HG03139 (cell line): ENCODE measurements at regions not wholly inside any gene's neighbourhood (a gene's known extent, or its start where the extent isn't known, plus 50 kb on each side); places are given as distances from the start of the nearest gene placed in this dataset.
A peak's percentile ranks its signal among the peaks of the same experiment; 100 is the strongest.

Experiments used
- ATAC-seq: cut with Tn5 transposase; IDR thresholded peaks from one replicate; pipeline ENCODE4 v1.9.1; 2021; ENCODE audit not compliant: unreplicated experiment

DNA sequence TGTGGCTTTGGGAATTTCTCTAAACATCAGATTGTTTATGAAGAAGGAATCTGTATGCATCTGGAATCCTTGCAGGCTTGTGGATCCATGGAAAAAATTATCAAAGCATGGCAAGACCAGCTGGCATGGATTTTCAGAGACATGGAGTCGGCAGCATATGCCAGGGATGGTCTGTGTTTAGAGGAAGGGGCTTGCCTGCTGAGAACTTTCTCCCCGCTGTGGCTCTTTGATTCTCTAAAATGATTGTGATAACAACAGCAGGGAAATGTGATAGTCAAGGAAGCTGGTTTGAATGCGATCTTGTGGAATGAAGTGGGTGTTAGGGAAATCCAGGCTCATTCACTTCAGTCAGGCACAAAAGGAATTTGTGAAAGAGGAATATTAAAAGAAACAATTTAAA is 245.7 kb upstream of the THRB start:
- ATAC-seq: no peak

DNA sequence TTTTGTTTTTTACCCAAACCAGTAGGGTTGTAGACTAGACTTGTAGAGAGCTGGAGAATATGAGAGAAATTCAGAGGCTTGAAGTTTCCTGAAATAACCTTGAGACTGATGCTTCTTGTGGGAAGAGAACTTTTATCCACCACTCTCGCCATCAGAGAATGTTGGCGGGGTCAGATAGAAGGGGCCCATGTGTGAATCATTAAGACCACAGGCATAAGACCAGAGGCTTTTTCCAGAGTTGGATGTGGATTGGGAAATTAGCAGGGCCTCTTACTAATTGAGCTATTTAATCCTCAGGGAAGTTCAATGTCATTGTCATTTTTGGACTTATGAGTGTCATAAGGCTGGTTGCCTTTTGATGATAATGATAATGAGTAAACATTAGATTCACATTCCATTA is 246.9 kb upstream of the THRB start:
- ATAC-seq: no peak

DNA sequence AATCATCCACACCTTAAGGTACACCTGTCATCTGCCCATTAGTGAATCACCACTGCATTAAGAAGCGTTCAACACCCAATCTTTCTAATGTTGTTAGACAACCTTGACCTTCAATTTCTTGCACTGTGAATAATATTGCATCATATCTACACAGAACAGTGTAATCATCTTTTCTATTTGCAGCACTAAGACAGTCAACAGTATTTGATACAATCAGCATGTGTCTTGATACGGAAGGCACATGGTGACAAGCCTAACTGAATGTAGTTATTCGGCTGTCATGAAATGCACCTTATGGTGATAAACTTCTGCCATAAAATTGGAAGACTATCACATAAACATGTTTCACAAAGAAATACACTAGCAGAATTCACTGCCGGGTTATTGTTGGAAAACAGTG is 253.9 kb upstream of the THRB start:
- no peak for ATAC-seq

DNA sequence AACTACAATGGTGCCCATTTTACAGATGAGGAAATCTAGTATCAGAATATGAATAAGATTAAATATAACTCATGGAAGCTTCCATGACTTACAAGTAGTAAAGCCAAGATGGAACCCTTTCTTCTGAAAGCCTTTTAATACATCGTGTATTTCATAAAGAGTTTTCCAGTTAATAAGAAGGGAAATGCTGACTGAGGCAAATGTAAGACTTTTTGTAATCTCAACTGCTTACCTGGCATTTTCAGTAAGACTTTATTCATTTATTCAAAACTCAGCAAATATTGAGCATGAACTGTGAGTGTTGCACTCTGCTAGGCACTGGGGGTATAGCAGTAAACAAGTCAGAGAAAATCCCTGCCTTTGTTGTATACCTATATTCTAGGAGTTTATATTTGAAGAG is 256.4 kb upstream of the THRB start:
- no peak for ATAC-seq

DNA sequence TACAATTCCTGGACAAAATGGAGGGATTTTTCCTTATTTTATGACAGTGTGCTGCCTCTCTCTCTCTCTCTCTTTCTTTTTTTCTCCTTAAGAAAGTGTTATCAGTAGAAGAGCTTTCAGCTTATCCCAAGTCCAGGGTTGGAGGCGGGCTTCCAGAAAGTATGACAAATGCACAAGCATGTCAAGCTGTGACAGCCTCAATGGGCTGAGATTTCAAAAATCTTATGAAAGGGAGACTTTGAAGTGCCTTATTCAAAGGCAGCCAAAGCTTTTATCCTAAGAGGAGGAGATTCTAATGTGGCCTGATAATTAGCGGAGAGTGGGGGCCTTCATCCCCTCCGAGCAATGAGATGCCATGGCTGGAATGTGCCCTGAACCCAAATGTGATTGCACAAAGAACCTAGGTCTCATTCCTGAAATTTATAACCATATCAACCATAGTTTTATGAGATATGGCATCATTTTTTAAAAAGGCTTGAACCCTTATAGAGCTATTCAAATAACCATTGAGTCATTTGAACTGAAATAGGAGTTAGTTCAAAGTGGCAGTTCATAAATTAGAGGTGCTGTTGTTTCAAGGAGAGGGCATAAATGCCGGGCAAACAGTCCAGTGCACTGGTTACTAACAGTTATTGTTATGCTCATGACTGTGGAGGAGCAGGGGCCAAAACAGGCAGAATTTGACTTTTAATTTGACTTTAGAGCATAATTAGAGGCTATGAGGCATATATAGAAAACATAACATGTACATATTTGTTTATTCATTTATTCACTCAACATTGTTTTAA is 261.6 kb upstream of the THRB start:
- ATAC-seq: no peak

DNA sequence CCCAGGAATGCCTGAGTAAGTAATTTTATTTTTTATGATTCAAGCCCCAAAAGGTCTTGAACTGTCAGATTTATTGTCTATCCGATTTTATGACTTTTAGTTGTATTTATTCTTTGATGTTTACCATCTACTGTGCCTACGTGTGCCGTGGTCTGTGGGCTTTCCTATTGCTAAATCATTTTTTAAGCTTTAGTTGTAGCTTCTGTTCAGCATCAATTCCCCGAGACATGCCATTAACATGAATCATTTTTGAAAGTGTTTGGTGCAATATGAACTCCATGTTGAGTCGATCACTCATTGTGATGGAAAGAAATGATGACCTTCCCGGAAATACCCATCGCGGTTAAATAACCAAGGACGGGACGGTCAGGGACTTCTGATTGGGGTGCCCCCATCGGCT is 268.7 kb upstream of the THRB start:
- ATAC-seq: no peak

DNA sequence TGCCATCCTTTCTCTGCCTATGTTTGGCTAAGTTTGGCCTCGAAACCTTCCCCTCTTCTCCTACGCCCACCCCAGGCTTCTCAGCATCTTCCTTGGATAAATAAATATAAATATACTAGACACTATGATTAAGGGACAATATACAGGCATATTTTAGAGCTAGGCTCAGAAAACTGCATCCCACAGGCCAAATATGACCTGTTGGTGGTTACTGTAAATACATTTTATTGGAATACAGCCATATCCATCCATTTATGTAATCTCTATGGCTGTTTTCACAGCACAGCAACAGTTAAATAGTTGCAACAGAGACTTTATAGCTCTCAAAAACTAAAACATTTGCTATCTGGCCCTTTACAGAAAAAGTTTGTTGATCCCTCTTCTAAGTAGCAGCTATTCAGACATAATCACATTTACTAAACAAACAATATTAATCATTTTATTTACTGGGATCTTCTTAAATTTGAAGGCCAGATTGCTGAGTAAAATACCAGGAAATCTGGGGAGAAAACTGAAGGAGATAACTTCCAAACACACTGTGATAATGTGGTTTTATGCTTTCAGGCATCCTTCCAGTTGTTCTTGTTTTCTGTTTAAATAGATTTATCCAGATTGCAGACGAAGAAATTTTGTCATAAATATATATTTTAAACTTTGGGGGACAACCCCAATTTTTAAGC is 269.7 kb upstream of the THRB start:
- no peak for ATAC-seq

DNA sequence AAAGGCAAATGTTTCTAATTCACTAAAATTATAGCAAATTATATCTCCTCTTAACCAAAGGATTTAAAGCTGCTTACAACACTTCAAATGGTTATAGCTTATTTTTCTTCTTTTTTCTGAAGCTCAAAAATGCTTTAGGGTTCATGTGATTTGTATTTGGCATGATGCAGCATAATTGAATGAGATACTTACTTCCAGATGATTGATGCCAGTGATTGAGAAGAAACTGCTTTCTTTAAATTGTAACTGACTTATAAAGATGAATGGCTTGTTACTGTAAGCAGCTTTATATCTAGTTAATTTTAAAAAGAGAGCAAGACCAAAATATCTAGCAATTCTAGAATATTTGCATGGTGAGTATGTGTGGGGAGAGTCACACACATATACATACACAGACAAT is 270.7 kb upstream of the THRB start:
- no peak for ATAC-seq

DNA sequence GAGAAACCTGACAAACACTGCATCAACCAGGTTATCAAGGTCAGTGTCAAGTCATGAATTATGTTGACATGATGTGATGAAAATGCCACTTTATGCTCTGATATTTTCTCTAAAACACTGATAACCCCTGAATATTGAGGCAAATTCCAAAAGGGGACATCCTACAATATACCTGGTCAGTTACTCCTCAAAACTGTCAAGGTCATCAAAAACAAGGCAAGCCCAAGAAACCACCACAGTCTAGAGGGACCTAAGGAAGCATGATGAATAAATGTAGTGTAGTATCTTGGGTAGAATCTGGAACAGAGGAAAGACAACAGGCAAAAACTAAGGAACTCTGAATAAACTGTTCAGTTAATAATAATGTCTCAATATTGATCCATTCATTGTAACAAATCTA is 275.3 kb upstream of the THRB start:
- no peak for ATAC-seq

DNA sequence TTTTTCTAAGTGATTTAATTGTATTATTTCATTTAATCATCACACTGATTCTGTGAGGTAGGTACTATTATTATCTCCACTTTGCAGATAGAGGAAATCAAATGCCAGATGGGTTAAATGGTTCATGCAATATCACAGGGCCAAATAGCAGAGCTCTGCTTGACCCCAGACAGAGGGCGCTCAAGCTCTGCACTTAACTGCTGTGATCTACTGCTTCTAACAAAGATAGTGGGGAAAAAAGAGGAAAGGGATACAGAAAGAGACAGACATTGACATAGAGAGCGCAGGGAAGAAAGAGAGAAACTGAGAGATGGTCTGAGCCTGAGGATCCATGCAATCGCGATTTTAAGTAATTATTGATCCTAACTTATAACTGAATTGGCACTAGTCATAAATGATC is 279.1 kb upstream of the THRB start:
- ATAC-seq: peak; percentile 85

DNA sequence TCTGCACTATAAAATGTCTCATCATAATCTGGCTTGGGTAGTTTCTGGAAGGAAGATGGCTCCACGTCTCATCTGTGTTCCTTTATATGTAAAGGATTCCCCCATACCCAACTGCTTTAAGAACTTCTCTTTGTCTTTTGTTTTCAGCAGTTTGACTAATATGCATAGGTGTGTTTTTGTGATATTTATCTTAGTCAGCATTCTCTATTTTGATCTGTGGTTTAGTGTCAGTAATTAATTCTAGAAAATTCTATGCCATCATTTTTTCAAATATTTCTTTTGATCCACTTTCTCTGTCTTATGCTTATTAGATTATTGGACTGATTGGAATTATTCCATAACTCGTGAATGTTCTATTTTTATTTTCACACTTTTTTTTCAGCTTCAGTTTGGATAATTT is 286.3 kb upstream of the THRB start:
- no peak for ATAC-seq

DNA sequence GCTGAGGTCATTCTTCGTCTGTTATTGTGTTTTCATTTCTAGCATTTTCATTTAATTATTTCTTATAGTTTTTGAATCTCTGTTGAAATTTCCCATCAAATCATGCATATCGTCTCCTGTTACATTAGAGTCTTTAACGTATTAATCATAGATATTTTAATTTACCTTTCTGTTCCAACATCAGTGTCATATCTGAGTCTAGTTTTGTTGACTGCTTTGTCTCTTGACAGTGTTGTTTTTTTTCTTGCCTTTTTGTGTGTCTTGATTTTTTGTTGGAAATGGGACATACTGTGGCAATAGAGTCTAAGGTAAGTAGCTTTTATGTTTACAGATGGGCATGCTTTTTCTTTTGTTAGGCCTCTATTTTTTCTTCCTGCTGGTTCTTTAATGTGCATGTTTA is 286.8 kb upstream of the THRB start:
- no peak for ATAC-seq

DNA sequence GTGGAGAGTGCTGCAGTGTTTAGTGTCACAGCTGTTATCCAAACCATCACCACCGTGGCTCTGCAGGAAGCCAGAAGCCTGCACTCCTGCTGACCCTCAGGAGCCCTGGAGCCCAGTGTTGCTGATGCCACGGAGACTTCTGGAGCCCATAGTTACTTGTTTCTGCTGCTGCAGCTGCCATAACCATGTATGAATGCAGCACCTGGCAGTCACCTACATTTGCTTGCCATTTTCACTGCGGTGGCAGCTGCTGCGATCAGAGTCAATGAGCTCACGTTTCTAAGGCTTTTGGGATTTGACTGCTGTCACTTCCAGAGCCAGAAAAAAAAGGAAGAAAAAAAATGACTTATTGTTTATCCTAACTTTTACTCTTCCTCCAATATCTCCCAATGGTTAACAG is 299.2 kb upstream of the THRB start:
- no peak for ATAC-seq

DNA sequence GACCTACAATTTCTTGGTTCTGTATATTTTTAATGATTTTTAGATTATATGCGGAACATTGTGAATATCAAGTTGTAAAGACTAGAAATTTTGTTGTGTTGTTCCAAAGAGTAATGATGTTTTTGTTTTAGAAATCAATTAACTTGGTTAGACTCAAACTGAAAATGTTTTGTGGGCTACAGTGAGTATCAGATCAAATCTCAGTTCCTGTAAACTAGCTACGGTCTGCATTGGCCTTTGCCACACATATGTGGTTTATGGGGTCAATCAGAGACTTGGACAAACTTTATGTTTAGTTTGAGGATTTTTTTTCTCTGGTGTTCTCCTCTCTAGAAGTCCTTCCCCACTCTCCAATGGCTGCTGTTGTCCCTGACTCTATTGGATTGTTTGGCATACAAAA is 308.0 kb upstream of the THRB start:
- peak; percentile 98 for ATAC-seq

DNA sequence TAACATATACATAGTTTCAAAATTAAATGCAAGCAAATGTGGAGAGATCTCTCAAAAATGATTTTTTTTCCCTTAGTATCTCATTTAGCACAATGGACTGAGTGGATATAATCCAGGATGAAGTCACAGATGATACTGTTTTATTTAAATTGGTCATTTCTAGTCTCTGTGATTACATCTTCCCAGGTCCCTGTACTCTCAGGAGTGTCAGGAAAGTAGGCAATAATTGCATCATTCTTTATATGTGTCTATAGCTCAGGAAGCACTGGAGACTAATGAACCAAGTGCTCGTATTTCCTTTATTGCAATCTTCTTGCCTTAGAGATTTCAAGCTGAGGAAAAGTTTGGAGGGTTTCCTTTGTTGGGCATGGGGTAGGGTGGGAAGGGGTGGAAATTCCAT is 309.4 kb upstream of the THRB start:
- ATAC-seq: no peak

DNA sequence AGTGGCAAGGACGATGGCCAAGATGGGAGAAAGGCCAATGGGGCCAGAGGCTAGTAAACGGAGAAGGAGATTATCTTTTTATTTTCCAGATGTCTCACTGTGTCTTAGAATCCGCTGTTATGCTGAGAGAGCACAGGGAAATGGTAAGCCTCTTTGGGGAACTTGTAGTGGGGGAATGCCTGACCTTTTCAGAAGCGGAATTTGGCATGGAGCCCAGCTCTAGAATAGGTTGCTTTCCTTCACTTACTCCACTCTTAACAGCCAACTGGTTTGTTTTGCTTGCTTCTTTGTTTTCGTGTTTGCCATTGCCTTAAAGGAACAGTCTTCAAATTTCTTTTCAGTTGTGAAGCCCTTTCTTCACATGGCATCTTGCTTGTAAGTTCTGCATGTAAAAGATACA is 316.2 kb upstream of the THRB start:
- no peak for ATAC-seq

DNA sequence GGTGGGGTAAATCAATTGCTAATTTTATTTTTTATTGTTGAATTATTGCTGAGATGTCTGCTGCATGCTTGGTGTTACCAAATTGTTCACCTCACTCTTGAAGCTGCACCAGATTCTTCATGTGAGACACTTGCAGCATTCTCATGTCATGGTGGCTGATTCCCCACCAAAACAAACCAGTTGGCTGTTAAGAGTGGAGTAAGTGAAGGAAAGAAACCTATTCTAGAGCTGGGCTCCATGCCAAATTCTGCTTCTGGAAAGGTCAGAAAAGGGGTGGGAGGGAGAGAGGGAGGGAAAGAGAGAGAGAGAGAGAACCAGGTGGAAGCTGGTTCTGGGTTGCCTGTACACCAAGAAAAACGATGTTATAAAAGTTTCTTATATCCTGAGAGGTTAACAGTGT is 317.5 kb upstream of the THRB start:
- ATAC-seq: no peak

DNA sequence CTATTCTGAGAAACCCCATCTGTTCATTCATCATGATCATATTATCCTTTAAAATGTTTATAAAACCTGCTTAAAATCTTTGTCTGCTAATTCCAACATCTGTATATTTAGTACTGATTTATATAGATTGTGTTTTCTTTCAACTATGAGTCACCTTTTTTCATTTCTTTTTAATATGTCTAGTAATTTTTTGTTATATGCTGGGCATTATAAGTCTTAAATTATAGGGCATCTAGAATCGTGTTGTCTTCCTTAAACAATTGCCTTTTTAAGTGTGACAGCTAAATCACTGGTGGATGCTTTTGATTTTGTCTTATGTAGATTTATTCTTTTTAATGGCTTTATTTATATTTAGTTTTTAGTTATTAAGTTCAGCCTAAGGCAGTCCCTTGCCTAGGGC is 323.4 kb upstream of the THRB start:
- no peak for ATAC-seq

DNA sequence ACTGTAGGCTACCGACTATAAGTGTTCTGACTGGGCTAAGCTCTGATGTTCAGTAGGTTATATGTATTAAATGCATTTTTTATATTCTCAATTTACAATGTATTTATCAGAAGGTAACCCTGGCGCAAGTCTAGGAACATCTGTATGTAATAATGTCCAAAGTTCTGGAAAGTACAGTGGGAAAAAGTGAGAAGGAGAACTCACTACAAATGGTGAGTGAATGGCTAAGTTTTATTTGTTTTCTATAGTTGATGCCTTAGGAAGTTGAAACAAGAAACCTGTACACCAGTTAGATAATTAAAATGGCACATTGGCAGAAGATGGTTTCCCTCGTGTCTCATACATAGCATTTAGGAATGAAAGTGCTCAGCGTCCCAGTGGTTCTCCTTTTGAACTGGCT is 333.4 kb upstream of the THRB start:
- no peak for ATAC-seq

DNA sequence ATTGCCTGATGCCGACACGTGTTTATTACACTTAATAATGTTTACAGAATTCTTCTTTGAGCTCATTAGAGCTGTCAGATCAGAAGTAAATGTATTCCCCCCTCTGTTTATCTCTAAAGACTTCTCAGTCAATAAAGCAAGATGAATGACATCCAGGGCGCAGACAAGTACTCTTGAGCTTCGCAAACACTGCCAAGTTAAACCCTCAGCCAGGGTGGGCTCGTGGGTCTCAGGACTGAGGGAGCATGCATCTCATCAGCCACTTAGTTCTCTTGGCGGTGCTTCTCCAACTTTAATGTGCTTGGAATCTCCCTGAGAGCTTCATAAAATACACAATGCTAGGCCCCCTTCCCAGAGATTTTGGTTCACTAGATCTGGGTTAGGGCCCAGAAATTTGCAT is 333.9 kb upstream of the THRB start:
- ATAC-seq: no peak

DNA sequence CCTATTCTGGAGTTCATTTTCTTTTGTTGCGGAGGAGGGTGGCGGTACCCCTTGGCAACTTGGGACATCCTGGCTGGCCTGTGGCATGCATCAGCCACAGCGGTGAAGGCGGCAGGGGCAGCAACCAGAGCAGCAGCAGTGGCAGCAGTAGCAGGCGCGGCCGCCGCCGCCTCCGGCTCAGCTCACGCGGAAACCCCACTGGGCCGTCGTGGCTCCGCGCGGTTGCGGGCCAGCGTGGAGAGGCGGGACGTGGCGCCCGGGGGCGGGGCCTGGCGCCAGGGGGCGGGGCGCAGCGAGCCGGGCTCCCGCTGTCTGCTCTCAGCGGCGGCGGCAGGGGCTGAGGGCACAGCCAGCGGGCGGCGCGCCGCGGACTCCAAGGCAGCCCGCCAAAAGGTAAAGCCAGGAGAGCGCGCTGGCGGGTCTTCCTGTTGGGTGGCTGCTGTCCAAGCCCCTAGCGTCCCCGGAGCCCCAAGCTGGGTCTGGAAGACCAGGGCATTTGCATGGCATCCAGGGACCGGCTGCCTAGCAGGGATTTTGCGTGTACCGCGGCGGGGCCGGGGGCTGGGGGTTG is 334.4 kb upstream of the THRB start:
- no peak for ATAC-seq

DNA sequence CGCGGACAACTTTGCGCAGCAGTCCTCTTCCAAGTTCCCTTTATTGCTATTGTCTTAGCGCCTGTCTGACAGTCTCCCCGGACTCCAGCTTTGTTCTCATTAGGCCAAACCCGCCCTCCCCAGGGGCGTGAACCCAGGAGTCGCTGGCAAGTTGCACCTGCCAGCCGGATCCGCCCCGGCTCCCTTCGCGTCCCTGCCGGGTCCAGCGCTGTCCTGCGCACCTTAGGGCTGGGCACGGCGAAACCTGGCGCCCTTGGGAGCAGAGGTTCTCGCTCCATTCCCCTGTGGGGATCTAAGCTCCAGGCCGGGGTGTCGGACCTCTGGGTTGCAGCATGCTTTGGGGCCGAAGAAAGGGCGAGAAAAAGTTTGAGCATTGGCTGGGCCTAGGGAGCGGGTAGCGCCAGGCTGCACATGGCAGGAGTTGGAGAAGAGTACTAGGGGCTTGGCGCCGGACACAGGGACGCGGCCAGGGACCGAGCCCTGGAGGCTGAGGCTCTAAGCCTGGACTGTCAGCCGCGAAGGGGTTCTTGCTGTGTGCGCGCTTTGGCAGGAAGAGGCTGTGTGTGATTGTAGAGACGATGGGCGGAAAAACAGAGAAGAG is 335.1 kb upstream of the THRB start:
- ATAC-seq: no peak
